ENCODE measurements at regions not wholly inside any gene's neighbourhood (a gene's known extent, or its start where the extent isn't known, plus 50 kb on each side); places are given as distances from the start of the nearest gene placed in this dataset.

DNA sequence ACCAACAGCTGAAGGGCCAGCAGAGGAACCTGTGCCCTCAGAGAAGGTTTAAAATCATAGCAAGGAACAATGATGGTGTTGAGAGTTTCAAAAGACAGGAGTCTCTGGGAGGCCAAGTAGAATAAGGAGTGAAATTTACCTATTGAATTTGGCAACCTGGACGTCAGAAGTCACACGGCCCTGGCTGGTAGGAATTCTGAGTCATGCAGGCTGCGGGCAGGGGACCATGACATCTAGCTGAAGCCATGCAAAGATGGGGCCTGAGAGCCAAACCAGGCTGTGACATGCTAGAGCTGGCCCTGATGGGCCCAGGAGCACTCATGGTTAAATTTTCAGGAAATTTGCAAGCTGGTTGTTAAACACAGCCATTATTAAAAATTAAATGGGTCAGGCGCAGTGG is 64.0 kb upstream of the SNX9 start:
- BruUV-seq (replicated peaks): no TSS peak
- H3K36me3 ChIP-seq (ENCODE audit: insufficient read depth, low read length, poor library complexity, severe bottlenecking): no peaks in the 10 kb centered on the region
- CTCF ChIA-PET: no interaction called here
- POLR2A ChIA-PET (ENCODE audit: low non-redundant PET): no interaction called here
- H3K4me1 ChIP-seq (ENCODE audit: insufficient read depth, low read length, poor library complexity, severe bottlenecking): peaks cover 4% of the 10 kb centered on the region
- H3K4me3 ChIP-seq (ENCODE audit: low read depth, low read length, poor library complexity, severe bottlenecking): no peak overlapping the region
- TF ChIP-seq CTCF (conservative IDR thresholded peaks at IDR 0.05; ENCODE audit: low read depth, low read length) (no peak), EZH2 (IDR thresholded peaks at IDR 0.05; ENCODE audit: borderline replicate concordance, low read depth, low read length, poor library complexity, severe bottlenecking) (no peak)
- intact Hi-C loops (cut with micrococcal nuclease; ENCODE audit: unreplicated experiment): loop anchor here (10.0 kb wide), 1 partner anchor 376 kb away; no protein-coding TSS in a partner anchor
- no peaks in the 10 kb centered on the region for H3K9me3 ChIP-seq (ENCODE audit: low read depth, low read length, poor library complexity, severe bottlenecking)
- H3K27ac ChIP-seq (ENCODE audit: low read depth, low read length, poor library complexity, severe bottlenecking): no peak overlapping the region
- H3K27me3 ChIP-seq (replicated peaks; ENCODE audit: insufficient read depth, low read depth, low read length, poor library complexity): no peaks in the 10 kb centered on the region
- DNase-seq (ENCODE audit: low spot score): no peak

- no peak for TF ChIP-seq CTCF (conservative IDR thresholded peaks at IDR 0.05; ENCODE audit: low read depth, low read length)
- TF ChIP-seq EZH2 (IDR thresholded peaks at IDR 0.05; ENCODE audit: borderline replicate concordance, low read depth, low read length, poor library complexity, severe bottlenecking): no peak
- Histone ChIP-seq H3K27me3 (replicated peaks; ENCODE audit: insufficient read depth, low read depth, low read length, poor library complexity) (no peaks in the 10 kb centered on the region), H3K9me3 (ENCODE audit: low read depth, low read length, poor library complexity, severe bottlenecking) (no peaks in the 10 kb centered on the region), H3K4me3 (ENCODE audit: low read depth, low read length, poor library complexity, severe bottlenecking) (no peak overlapping the region), H3K4me1 (ENCODE audit: insufficient read depth, low read length, poor library complexity, severe bottlenecking) (peaks cover 14% of the 10 kb centered on the region), H3K36me3 (ENCODE audit: insufficient read depth, low read length, poor library complexity, severe bottlenecking) (no peaks in the 10 kb centered on the region), H3K27ac (ENCODE audit: low read depth, low read length, poor library complexity, severe bottlenecking) (no peak overlapping the region)
- no TSS peak for BruUV-seq (replicated peaks)
- POLR2A ChIA-PET (ENCODE audit: low non-redundant PET): interaction anchor here (0.6 kb wide), 1 partner anchor 131 kb away, joined by 4 read pairs; no protein-coding TSS in a partner anchor
- CTCF ChIA-PET: no interaction called here
- intact Hi-C loops (cut with micrococcal nuclease; ENCODE audit: unreplicated experiment): no loop called here
- no peak for DNase-seq (ENCODE audit: low spot score)
Measured at GRCh38 chr6:157760137-157760536, 62.9 kb upstream of the SNX9 start.

DNA sequence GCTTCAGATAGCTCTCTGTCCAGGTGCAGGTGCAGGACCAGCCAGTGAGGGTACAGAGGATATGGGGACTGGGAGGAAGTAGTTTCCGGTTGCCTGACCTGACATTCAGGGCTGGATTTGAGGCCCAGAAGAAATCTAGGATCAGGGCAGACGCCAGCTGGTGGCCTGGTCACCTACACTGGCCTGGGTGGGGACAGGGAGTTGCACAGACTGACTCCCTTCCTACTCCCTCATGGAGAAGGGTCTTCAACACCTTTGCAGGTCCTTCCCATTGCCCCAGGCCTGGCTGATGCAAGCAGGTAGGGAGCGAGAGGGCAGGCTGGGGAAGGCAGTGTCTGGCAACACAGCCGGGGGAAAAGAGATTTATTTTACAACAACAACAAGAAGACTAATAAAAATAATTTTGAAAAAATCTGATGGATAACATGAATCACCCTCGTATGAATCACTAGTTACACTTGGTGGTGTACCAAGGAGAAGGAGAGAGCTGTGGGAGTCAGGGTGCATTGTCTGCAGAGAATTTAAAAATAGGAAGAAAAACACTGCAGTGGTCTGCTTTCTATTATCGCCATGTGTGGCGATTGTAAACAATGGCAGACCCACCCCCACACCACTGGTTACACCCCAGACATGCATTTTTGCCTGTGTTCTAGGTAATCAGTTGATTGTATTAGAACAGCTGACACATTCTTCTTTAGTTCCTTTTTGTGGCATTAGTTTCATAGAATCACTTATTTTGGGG is 62.3 kb upstream of the SNX9 start:
- Histone ChIP-seq H3K4me1 (ENCODE audit: insufficient read depth, low read length, poor library complexity, severe bottlenecking) (peaks cover 14% of the 10 kb centered on the region), H3K27me3 (replicated peaks; ENCODE audit: insufficient read depth, low read depth, low read length, poor library complexity) (no peaks in the 10 kb centered on the region), H3K27ac (ENCODE audit: low read depth, low read length, poor library complexity, severe bottlenecking) (no peak overlapping the region), H3K9me3 (ENCODE audit: low read depth, low read length, poor library complexity, severe bottlenecking) (no peaks in the 10 kb centered on the region), H3K4me3 (ENCODE audit: low read depth, low read length, poor library complexity, severe bottlenecking) (no peak overlapping the region), H3K36me3 (ENCODE audit: insufficient read depth, low read length, poor library complexity, severe bottlenecking) (no peaks in the 10 kb centered on the region)
- BruUV-seq (replicated peaks): no TSS peak
- CTCF ChIA-PET: no interaction called here
- intact Hi-C loops (cut with micrococcal nuclease; ENCODE audit: unreplicated experiment): no loop called here
- no peak for TF ChIP-seq CTCF (conservative IDR thresholded peaks at IDR 0.05; ENCODE audit: low read depth, low read length)
- TF ChIP-seq EZH2 (IDR thresholded peaks at IDR 0.05; ENCODE audit: borderline replicate concordance, low read depth, low read length, poor library complexity, severe bottlenecking): no peak
- no peak for DNase-seq (ENCODE audit: low spot score)
- POLR2A ChIA-PET (ENCODE audit: low non-redundant PET): interaction anchor here (0.6 kb wide), 1 partner anchor 131 kb away, joined by 4 read pairs; no protein-coding TSS in a partner anchor
